ENCODE measurements at regions not wholly inside any gene's neighbourhood (a gene's known extent, or its start where the extent isn't known, plus 50 kb on each side); places are given as distances from the start of the nearest gene placed in this dataset.

DNA sequence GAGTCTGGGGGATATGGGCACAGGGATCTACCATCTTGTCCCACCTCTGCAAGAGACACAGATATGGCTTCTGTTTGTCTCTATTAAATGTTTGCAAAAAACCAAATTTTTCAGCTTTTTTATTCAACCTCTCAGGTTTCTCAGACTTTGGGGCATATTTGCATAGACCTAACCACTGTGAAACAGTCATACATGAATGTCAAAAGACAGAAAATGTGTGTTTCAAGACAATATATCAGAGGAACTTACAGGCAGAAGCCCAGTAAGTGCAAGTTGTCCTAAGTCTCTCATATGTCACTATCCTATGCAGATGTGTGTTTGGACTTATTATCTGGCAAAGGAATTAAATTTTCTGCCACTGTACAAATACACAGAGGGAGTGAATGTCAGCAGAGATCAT is 951.2 kb downstream of the PCDH18 start:
- TF ChIP-seq EZH2 (IDR thresholded peaks at IDR 0.05; ENCODE audit: borderline replicate concordance, insufficient read depth, low read depth, low read length, poor library complexity, severe bottlenecking) = no peak
- TF ChIP-seq, protein P1, sequence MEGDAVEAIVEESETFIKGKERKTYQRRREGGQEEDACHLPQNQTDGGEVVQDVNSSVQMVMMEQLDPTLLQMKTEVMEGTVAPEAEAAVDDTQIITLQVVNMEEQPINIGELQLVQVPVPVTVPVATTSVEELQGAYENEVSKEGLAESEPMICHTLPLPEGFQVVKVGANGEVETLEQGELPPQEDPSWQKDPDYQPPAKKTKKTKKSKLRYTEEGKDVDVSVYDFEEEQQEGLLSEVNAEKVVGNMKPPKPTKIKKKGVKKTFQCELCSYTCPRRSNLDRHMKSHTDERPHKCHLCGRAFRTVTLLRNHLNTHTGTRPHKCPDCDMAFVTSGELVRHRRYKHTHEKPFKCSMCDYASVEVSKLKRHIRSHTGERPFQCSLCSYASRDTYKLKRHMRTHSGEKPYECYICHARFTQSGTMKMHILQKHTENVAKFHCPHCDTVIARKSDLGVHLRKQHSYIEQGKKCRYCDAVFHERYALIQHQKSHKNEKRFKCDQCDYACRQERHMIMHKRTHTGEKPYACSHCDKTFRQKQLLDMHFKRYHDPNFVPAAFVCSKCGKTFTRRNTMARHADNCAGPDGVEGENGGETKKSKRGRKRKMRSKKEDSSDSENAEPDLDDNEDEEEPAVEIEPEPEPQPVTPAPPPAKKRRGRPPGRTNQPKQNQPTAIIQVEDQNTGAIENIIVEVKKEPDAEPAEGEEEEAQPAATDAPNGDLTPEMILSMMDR (IDR thresholded peaks at IDR 0.05) = no peak
